ENCODE measurements at regions not wholly inside any gene's neighbourhood (a gene's known extent, or its start where the extent isn't known, plus 50 kb on each side); places are given as distances from the start of the nearest gene placed in this dataset.

- no peak overlapping the region for H3K9ac ChIP-seq (ENCODE audit: low read length)
- H3K27ac Mint-ChIP-seq: no peak overlapping the region
- ChIA-PET POLR2A (no interaction called here), CTCF (no interaction called here)
- H3K4me2 ChIP-seq (replicated peaks; ENCODE audit: low read depth, low read length, poor library complexity, severe bottlenecking): no peak overlapping the region
- H3K36me3 ChIP-seq (replicated peaks in 1 of 2; ENCODE audit: control extremely low read depth in 1 of 2, control insufficient read depth in 1 of 2, extremely low read depth in 1 of 2, insufficient read depth in 2 of 2, low read length in 1 of 2): no peaks in the 10 kb centered on the region
- no peaks in the 10 kb centered on the region for H3K79me2 ChIP-seq (ENCODE audit: control insufficient read depth, insufficient read depth, low read length)
- H3K27me3 ChIP-seq (replicated peaks in 1 of 4; ENCODE audit: control extremely low read depth in 1 of 4, control insufficient read depth in 3 of 4, insufficient read depth in 4 of 4, low read length in 3 of 4): no peaks in the 10 kb centered on the region
- ATAC-seq (ENCODE audit: low read depth) (no peak), DNase-seq (no peak)
- no peak overlapping the region for H3K4me3 Mint-ChIP-seq
- H3K4me1 Mint-ChIP-seq: peaks cover 12% of the 10 kb centered on the region
- WGBS (ENCODE audit: insufficient coverage): 94% methylated on average over 29 of the region's 29 CpGs
- H2AFZ ChIP-seq (ENCODE audit: insufficient read depth, low read depth, low read length, poor library complexity, severe bottlenecking): no peak overlapping the region
- no peak overlapping the region for H3K4me3 ChIP-seq (ENCODE audit: control extremely low read depth in 1 of 5, extremely low read depth in 1 of 5, insufficient read depth in 1 of 5, low read depth in 2 of 5, low read length in 4 of 5)
- no peaks in the 10 kb centered on the region for H3K9me3 Mint-ChIP-seq (ENCODE audit: insufficient read depth)
- no peak overlapping the region for H3K27ac ChIP-seq (ENCODE audit: low read length in 2 of 2)
- H3K27me3 Mint-ChIP-seq: peaks cover 9% of the 10 kb centered on the region
- peaks cover 0 to 30% (median 0%) of the 10 kb centered on the region in 3 donors for H3K9me3 ChIP-seq (ENCODE audit: control extremely low read depth in 1 of 3, control insufficient read depth in 2 of 3, insufficient read depth in 1 of 3, low read length in 2 of 3)
- TF ChIP-seq EZH2 (IDR thresholded peaks at IDR 0.05; ENCODE audit: borderline replicate concordance, insufficient read depth, low read depth, low read length, poor library complexity, severe bottlenecking) (no peak), CTCF (IDR thresholded peaks at IDR 0.05) (no peak)
- intact Hi-C loops (cut with micrococcal nuclease): no loop called here
- peaks cover 0 to 5% of the 10 kb centered on the region in 2 donors for H3K4me1 ChIP-seq (ENCODE audit: control insufficient read depth in 2 of 2, insufficient read depth in 2 of 2, low read length in 2 of 2)
- H4K20me1 ChIP-seq (ENCODE audit: control insufficient read depth, insufficient read depth, low read length, poor library complexity, severe bottlenecking): no peaks in the 10 kb centered on the region
Observed at GRCh38 chr7:155999631-156000489, 187.6 kb upstream of the SHH start.

Data from B cell (primary cell).